ENCODE measurements at regions not wholly inside any gene's neighbourhood (a gene's known extent, or its start where the extent isn't known, plus 50 kb on each side); places are given as distances from the start of the nearest gene placed in this dataset.
"Not testable (repeated sequence)": the region's sequence is repeated elsewhere in the genome, so short reads cannot be mapped to it uniquely, and the experiment has no call there.

DNA sequence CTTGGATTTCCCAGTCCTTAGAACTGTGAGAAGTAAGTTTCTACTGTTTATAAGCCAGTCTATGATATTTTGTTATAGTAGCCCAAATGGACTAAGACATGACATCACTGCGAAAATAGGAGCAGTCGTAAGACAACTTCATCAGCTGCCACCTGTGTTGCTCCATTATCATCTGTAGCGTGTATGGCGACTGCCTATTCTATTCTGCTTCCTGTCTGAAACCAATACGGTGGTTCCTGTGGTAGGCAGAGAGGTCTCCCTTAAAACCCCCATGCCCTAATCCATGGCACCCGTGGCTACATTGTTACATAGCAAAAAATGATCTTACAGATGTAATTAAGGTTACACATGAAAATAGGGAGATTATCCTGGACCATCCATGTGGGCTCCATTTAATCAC, 105.4 kb upstream of the FAT1 start:
- Histone ChIP-seq H3K36me3 (ENCODE audit: insufficient read depth, low read length) (no peaks in the 10 kb centered on the region), H3K27me3 (ENCODE audit: insufficient read depth, low read length) (no peaks in the 10 kb centered on the region), H3K27ac (ENCODE audit: low read depth, low read length) (no peak overlapping the region), H3K9me3 (ENCODE audit: control insufficient read depth in 1 of 2, low read length in 2 of 2) (peaks cover 0 to 4% of the 10 kb centered on the region in 2 donors), H3K4me1 (ENCODE audit: insufficient read depth, low read length) (no peaks in the 10 kb centered on the region), H3K4me3 (ENCODE audit: low read length in 2 of 2) (no peak overlapping the region)
- Mint-ChIP-seq H3K27me3 (no peaks in the 10 kb centered on the region), H3K36me3 (no peaks in the 10 kb centered on the region), H3K27ac (no peak overlapping the region), H3K4me1 (no peaks in the 10 kb centered on the region), H3K4me3 (no peak overlapping the region), H3K9me3 (peaks cover 0 to 15% (median 5%) of the 10 kb centered on the region in 8 donors)
- ChIA-PET POLR2A (ENCODE audit: partially characterized antibody) (no interaction called here), CTCF (ENCODE audit: partially characterized antibody) (no interaction called here)
- intact Hi-C loops (cut with micrococcal nuclease): no loop called here
- no peak for DNase-seq

DNA sequence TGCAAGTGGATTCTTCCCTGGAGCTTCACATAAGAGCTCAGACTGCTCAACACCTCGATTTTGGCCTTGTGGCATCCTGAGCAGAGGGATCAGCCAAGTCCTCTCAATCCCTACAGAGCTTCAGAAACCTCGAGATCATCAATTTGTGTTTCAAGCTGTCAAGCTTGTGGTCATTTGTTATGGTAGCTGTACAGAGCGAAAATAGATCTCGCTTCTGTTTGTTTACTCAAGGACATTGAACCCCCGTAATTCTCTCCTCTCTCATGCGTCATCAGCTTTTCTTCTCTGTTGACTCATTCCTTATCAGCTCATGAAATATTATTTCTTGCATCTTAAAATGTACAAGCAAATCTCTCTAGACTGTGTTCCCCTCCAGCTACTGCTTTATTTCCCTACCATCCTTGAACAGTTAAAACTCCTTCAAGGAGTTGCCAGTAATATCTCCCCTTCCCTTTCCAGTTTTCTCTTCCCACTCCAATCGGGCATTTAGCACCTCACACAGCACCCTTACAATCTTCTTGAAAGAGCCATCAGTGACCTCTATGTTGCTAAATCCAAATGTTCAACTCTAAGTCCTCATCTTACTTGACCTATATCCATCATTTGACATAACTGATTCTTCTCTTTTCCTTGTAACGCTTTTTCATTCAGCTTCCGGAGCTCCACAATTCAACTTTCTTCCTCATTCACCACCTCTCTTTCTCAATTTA, 106.2 kb upstream of the FAT1 start:
- Mint-ChIP-seq H3K4me3 (no peak overlapping the region), H3K4me1 (no peaks in the 10 kb centered on the region), H3K9me3 (peaks cover 0 to 15% (median 5%) of the 10 kb centered on the region in 8 donors), H3K27ac (no peak overlapping the region), H3K27me3 (no peaks in the 10 kb centered on the region), H3K36me3 (no peaks in the 10 kb centered on the region)
- Histone ChIP-seq H3K27ac (ENCODE audit: low read depth, low read length) (no peak overlapping the region), H3K27me3 (ENCODE audit: insufficient read depth, low read length) (no peaks in the 10 kb centered on the region), H3K4me3 (ENCODE audit: low read length in 2 of 2) (no peak overlapping the region), H3K36me3 (ENCODE audit: insufficient read depth, low read length) (no peaks in the 10 kb centered on the region), H3K4me1 (ENCODE audit: insufficient read depth, low read length) (no peaks in the 10 kb centered on the region), H3K9me3 (ENCODE audit: control insufficient read depth in 1 of 2, low read length in 2 of 2) (peaks cover 0 to 4% of the 10 kb centered on the region in 2 donors)
- no peak for DNase-seq
- intact Hi-C loops (cut with micrococcal nuclease): no loop called here
- POLR2A ChIA-PET (ENCODE audit: partially characterized antibody): no interaction called here
- CTCF ChIA-PET (ENCODE audit: partially characterized antibody): no interaction called here

DNA sequence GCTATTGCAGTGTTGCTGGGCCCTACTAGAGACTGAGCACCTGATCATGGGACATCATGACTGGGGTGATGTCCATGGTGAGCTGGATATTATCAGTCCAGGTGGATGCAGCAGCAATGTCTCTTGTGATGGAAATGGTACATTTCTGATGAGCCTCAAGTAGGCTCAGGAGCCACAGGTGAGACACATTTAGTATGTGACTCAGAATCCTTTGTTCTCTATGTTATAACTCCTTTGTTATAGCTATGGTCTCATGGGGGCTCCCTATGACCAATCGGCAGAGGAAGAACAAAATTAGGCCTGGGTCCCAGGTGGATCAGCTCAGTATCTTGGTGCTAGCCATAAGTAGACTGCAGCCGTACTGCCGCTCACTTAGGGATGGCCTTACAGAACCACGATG, 107.9 kb upstream of the FAT1 start:
- CTCF ChIA-PET (ENCODE audit: partially characterized antibody): no interaction called here
- Histone ChIP-seq H3K4me1 (ENCODE audit: insufficient read depth, low read length) (no peaks in the 10 kb centered on the region), H3K9me3 (ENCODE audit: control insufficient read depth in 1 of 2, low read length in 2 of 2) (peaks cover 0 to 4% of the 10 kb centered on the region in 2 donors), H3K4me3 (ENCODE audit: low read length in 2 of 2) (no peak overlapping the region), H3K36me3 (ENCODE audit: insufficient read depth, low read length) (no peaks in the 10 kb centered on the region), H3K27me3 (ENCODE audit: insufficient read depth, low read length) (no peaks in the 10 kb centered on the region), H3K27ac (ENCODE audit: low read depth, low read length) (no peak overlapping the region)
- POLR2A ChIA-PET (ENCODE audit: partially characterized antibody): no interaction called here
- no peaks in the 10 kb centered on the region for H3K27me3 Mint-ChIP-seq
- no peak overlapping the region for H3K27ac Mint-ChIP-seq
- H3K9me3 Mint-ChIP-seq: peaks cover 0 to 15% (median 5%) of the 10 kb centered on the region in 8 donors
- H3K36me3 Mint-ChIP-seq: no peaks in the 10 kb centered on the region
- no peak for DNase-seq
- H3K4me3 Mint-ChIP-seq: no peak overlapping the region
- intact Hi-C loops (cut with micrococcal nuclease): no loop called here
- no peaks in the 10 kb centered on the region for H3K4me1 Mint-ChIP-seq

DNA sequence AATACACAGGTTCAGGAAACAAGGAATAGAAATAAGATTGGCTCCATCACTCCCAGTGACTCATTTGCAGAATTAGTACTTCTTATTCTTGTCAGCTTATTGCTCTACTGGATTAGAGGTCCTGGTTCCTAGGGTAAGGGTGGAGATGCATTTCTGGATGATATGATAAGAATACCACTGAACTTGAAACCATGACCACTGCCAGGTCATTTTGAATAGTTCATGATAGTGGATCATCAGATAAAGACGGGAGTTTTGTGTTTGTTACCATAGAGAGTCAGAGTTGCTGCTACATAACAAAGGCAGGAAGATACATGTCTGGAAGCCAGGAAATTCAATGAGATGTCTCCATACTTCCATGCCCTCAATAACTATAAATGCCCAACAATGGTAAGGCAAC, 109.2 kb upstream of the FAT1 start:
- no peaks in the 10 kb centered on the region for H3K36me3 ChIP-seq (ENCODE audit: insufficient read depth, low read length)
- no peaks in the 10 kb centered on the region for H3K36me3 Mint-ChIP-seq
- CTCF ChIA-PET (ENCODE audit: partially characterized antibody): no interaction called here

DNA sequence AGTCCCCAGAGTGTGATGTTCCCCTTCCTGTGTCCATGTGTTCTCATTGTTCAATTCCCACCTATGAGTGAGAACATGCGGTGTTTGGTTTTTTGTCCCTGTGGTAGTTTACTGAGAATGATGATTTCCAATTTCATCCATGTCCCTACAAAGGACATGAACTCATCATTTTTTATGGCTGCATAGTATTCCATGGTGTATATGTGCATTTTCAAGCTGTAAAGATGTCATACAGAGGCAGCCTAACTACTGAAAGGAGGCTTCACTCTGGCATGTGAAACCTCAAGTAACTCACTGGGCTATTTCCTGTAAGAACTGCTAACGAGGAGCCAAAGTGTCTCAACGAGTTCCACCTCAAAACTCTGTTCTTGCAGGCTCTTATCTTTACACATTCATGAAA, 113.8 kb upstream of the FAT1 start:
- H3K27me3 ChIP-seq (ENCODE audit: insufficient read depth, low read length); H3K36me3 ChIP-seq (ENCODE audit: insufficient read depth, low read length); DNase-seq; H3K4me1 ChIP-seq (ENCODE audit: insufficient read depth, low read length); intact Hi-C loops (cut with micrococcal nuclease); H3K27me3 Mint-ChIP-seq; H3K9me3 Mint-ChIP-seq; H3K27ac Mint-ChIP-seq; H3K9me3 ChIP-seq (ENCODE audit: control insufficient read depth in 1 of 2, low read length in 2 of 2); H3K4me3 Mint-ChIP-seq; CTCF ChIA-PET (ENCODE audit: partially characterized antibody); H3K4me3 ChIP-seq (ENCODE audit: low read length in 2 of 2); H3K27ac ChIP-seq (ENCODE audit: low read depth, low read length); H3K4me1 Mint-ChIP-seq; H3K36me3 Mint-ChIP-seq; POLR2A ChIA-PET (ENCODE audit: partially characterized antibody): not testable (repeated sequence)

More for the DNA sequence above, 109.2 kb upstream of the FAT1 start:
- Mint-ChIP-seq H3K4me3 (no peak overlapping the region), H3K9me3 (peaks cover 0 to 19% (median 6%) of the 10 kb centered on the region in 8 donors), H3K27ac (no peak overlapping the region), H3K4me1 (no peaks in the 10 kb centered on the region), H3K27me3 (no peaks in the 10 kb centered on the region)
- POLR2A ChIA-PET (ENCODE audit: partially characterized antibody): no interaction called here
- Histone ChIP-seq H3K4me1 (ENCODE audit: insufficient read depth, low read length) (no peaks in the 10 kb centered on the region), H3K27me3 (ENCODE audit: insufficient read depth, low read length) (no peaks in the 10 kb centered on the region), H3K27ac (ENCODE audit: low read depth, low read length) (no peak overlapping the region), H3K9me3 (ENCODE audit: control insufficient read depth in 1 of 2, low read length in 2 of 2) (peaks cover 0 to 4% of the 10 kb centered on the region in 2 donors), H3K4me3 (ENCODE audit: low read length in 2 of 2) (no peak overlapping the region)
- intact Hi-C loops (cut with micrococcal nuclease): no loop called here
- DNase-seq: no peak

DNA sequence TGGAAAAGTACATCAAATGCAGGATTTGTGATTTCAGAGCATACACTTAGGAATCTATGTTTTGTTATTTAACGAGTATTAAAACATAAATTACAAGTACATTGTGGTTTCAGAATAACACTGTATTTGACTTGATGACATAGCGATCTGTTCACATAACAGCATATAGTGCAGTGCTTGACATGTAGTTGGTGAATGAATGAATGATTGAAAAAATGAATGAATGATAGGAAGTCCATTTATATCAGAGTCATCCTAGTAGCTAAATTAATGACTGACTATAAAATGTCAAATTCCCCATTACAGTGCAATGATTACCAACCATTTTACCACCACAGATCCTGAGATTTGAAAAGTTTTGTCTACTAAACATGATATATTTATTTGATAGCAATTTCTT, 114.6 kb upstream of the FAT1 start:
- no peaks in the 10 kb centered on the region for H3K36me3 ChIP-seq (ENCODE audit: insufficient read depth, low read length)
- CTCF ChIA-PET (ENCODE audit: partially characterized antibody): no interaction called here
- H3K4me1 Mint-ChIP-seq: no peaks in the 10 kb centered on the region
- no peak overlapping the region for H3K27ac ChIP-seq (ENCODE audit: low read depth, low read length)
- no peak for DNase-seq
- no peaks in the 10 kb centered on the region for H3K9me3 ChIP-seq (ENCODE audit: control insufficient read depth in 1 of 2, low read length in 2 of 2)
- POLR2A ChIA-PET (ENCODE audit: partially characterized antibody): no interaction called here
- H3K27me3 ChIP-seq (ENCODE audit: insufficient read depth, low read length): no peaks in the 10 kb centered on the region
- H3K4me3 ChIP-seq (ENCODE audit: low read length in 2 of 2): no peak overlapping the region
- no peak overlapping the region for H3K4me3 Mint-ChIP-seq
- H3K9me3 Mint-ChIP-seq: peaks cover 0 to 5% (median 3%) of the 10 kb centered on the region in 8 donors
- intact Hi-C loops (cut with micrococcal nuclease): no loop called here
- no peaks in the 10 kb centered on the region for H3K36me3 Mint-ChIP-seq
- no peaks in the 10 kb centered on the region for H3K4me1 ChIP-seq (ENCODE audit: insufficient read depth, low read length)
- H3K27ac Mint-ChIP-seq: no peak overlapping the region
- H3K27me3 Mint-ChIP-seq: no peaks in the 10 kb centered on the region

DNA sequence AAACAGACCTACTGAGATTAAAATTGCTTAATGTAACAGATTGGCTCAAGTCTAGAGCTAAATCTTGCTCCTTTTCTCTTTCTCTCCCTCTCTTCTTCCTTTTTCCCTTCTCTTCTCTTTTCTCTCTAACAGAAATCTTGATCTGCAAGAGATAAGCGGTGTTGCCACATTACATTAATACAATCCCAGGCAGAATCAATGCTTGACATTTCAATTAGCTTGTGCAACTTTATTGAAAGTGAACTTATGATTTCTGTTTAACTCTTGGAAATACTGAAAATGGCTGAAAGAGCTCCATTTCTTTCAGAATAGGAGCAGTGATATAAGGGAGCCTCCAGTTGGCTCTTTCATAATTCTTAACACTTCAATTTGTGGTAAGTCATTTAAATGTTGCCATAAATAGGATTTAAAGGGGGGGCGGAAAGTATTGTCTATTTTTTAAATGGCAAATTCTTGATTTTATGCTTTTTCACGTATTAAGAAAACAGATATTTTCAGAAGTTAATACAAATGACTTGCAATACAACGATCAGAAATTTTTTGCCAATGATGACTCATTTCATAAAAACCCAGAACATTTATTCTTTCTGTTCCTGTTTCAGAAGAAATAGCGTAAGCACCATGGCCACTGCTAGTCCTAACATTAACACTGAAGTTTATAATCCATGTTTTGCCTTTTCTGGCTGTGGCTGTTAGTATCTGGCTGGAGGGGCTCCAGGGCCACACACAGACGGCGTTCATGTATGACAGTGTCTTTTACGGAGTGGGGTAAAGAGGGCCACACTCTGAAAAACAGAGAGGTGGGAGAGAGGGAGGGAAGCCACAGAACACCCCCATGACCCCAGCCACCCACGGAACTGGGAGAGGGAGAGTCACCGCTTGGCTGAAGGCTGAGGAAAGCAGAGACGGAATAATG, 115.7 kb upstream of the FAT1 start:
- H3K9me3 ChIP-seq (ENCODE audit: control insufficient read depth in 1 of 2, low read length in 2 of 2): no peaks in the 10 kb centered on the region
- no peaks in the 10 kb centered on the region for H3K4me1 ChIP-seq (ENCODE audit: insufficient read depth, low read length)
- intact Hi-C loops (cut with micrococcal nuclease): no loop called here
- no peaks in the 10 kb centered on the region for H3K36me3 ChIP-seq (ENCODE audit: insufficient read depth, low read length)
- CTCF ChIA-PET (ENCODE audit: partially characterized antibody): no interaction called here
- Mint-ChIP-seq H3K9me3 (peaks cover 0 to 6% (median 3%) of the 10 kb centered on the region in 8 donors), H3K27ac (peak overlapping the region in 1 of 7 donors; percentile 57), H3K27me3 (no peaks in the 10 kb centered on the region), H3K4me3 (no peak overlapping the region), H3K36me3 (no peaks in the 10 kb centered on the region), H3K4me1 (no peaks in the 10 kb centered on the region)
- no peak for DNase-seq
- no peak overlapping the region for H3K27ac ChIP-seq (ENCODE audit: low read depth, low read length)
- POLR2A ChIA-PET (ENCODE audit: partially characterized antibody): no interaction called here
- no peaks in the 10 kb centered on the region for H3K27me3 ChIP-seq (ENCODE audit: insufficient read depth, low read length)
- H3K4me3 ChIP-seq (ENCODE audit: low read length in 2 of 2): no peak overlapping the region

All from CD4-positive, alpha-beta memory T cell (primary cell).